ENCODE measurements at regions not wholly inside any gene's neighbourhood (a gene's known extent, or its start where the extent isn't known, plus 50 kb on each side); places are given as distances from the start of the nearest gene placed in this dataset.

GRCh38 chr12:66799551-66799950 is 120.7 kb upstream of the GRIP1 start:
- Histone ChIP-seq H3K27me3 (no peaks in the 10 kb centered on the region), H3K27ac (no peak overlapping the region), H3K9me3 (no peaks in the 10 kb centered on the region), H3K4me3 (no peak overlapping the region), H3K36me3 (no peaks in the 10 kb centered on the region), H3K4me1 (no peaks in the 10 kb centered on the region)
- intact Hi-C loops (cut with DNase I; ENCODE audit: low total_unique reads) = no loop called here
- no peak for TF ChIP-seq POLR2A (IDR thresholded peaks at IDR 0.05)
- TF ChIP-seq POLR2AphosphoS5 (IDR thresholded peaks at IDR 0.05) = no peak
- TF ChIP-seq CTCF (IDR thresholded peaks at IDR 0.05) = no peak
- no peak for DNase-seq (ENCODE audit: low spot score in 2 of 2)

- Histone ChIP-seq H3K9me3 (no peaks in the 10 kb centered on the region), H3K27me3 (no peaks in the 10 kb centered on the region), H3K27ac (no peak overlapping the region), H3K4me3 (no peak overlapping the region), H3K4me1 (no peaks in the 10 kb centered on the region), H3K36me3 (no peaks in the 10 kb centered on the region)
- TF ChIP-seq POLR2A (IDR thresholded peaks at IDR 0.05) = no peak
- no peak for TF ChIP-seq CTCF (IDR thresholded peaks at IDR 0.05)
- TF ChIP-seq POLR2AphosphoS5 (IDR thresholded peaks at IDR 0.05) = no peak
- intact Hi-C loops (cut with DNase I; ENCODE audit: low total_unique reads) = no loop called here
- no peak for DNase-seq (ENCODE audit: low spot score in 2 of 2)
These were observed 121.2 kb upstream of the GRIP1 start for GRCh38 chr12:66800046-66800445.

GRCh38 chr12:66803930-66804329 is 125.1 kb upstream of the GRIP1 start:
- no peaks in the 10 kb centered on the region for H3K36me3 ChIP-seq
- no peaks in the 10 kb centered on the region for H3K4me1 ChIP-seq
- no peaks in the 10 kb centered on the region for H3K9me3 ChIP-seq
- no peak overlapping the region for H3K27ac ChIP-seq
- no peak overlapping the region for H3K4me3 ChIP-seq
- TF ChIP-seq CTCF (IDR thresholded peaks at IDR 0.05) (no peak), POLR2A (IDR thresholded peaks at IDR 0.05) (no peak), POLR2AphosphoS5 (IDR thresholded peaks at IDR 0.05) (no peak)
- no peaks in the 10 kb centered on the region for H3K27me3 ChIP-seq
- intact Hi-C loops (cut with DNase I; ENCODE audit: low total_unique reads) = no loop called here
- no peak for DNase-seq (ENCODE audit: low spot score in 2 of 2)

GRCh38 chr12:66804563-66804974 is 125.7 kb upstream of the GRIP1 start:
- no peaks in the 10 kb centered on the region for H3K4me1 ChIP-seq
- intact Hi-C loops (cut with DNase I; ENCODE audit: low total_unique reads) = no loop called here
- H3K27me3 ChIP-seq = no peaks in the 10 kb centered on the region
- no peaks in the 10 kb centered on the region for H3K36me3 ChIP-seq
- no peak overlapping the region for H3K27ac ChIP-seq
- H3K9me3 ChIP-seq = no peaks in the 10 kb centered on the region
- no peak overlapping the region for H3K4me3 ChIP-seq
- no peak for TF ChIP-seq POLR2A (IDR thresholded peaks at IDR 0.05)
- no peak for TF ChIP-seq CTCF (IDR thresholded peaks at IDR 0.05)
- TF ChIP-seq POLR2AphosphoS5 (IDR thresholded peaks at IDR 0.05) = no peak
- DNase-seq (ENCODE audit: low spot score in 2 of 2) = no peak

- no peaks in the 10 kb centered on the region for H3K4me1 ChIP-seq
- no peaks in the 10 kb centered on the region for H3K9me3 ChIP-seq
- H3K27ac ChIP-seq = no peak overlapping the region
- intact Hi-C loops (cut with DNase I; ENCODE audit: low total_unique reads) = no loop called here
- TF ChIP-seq POLR2AphosphoS5 (IDR thresholded peaks at IDR 0.05) (no peak), POLR2A (IDR thresholded peaks at IDR 0.05) (no peak), CTCF (IDR thresholded peaks at IDR 0.05) (no peak)
- no peak for DNase-seq (ENCODE audit: low spot score in 2 of 2)
- H3K36me3 ChIP-seq = no peaks in the 10 kb centered on the region
- H3K27me3 ChIP-seq = no peaks in the 10 kb centered on the region
- no peak overlapping the region for H3K4me3 ChIP-seq
These were observed 129.7 kb upstream of the GRIP1 start for GRCh38 chr12:66808606-66809005.

All from breast epithelium (tissue), 4 donors.